ENCODE measurements at regions not wholly inside any gene's neighbourhood (a gene's known extent, or its start where the extent isn't known, plus 50 kb on each side); places are given as distances from the start of the nearest gene placed in this dataset.

GRCh38 chr6:163708466-163708865, 293.9 kb downstream of the QKI start:
- Histone ChIP-seq H3K27me3 (replicated peaks; ENCODE audit: control insufficient read depth, insufficient read depth, low read length) (no peaks in the 10 kb centered on the region), H3K4me3 (replicated peaks; ENCODE audit: low read depth, low read length) (no peak overlapping the region), H3K36me3 (ENCODE audit: control insufficient read depth, insufficient read depth, low read length) (no peaks in the 10 kb centered on the region)
- TF ChIP-seq, protein P1, sequence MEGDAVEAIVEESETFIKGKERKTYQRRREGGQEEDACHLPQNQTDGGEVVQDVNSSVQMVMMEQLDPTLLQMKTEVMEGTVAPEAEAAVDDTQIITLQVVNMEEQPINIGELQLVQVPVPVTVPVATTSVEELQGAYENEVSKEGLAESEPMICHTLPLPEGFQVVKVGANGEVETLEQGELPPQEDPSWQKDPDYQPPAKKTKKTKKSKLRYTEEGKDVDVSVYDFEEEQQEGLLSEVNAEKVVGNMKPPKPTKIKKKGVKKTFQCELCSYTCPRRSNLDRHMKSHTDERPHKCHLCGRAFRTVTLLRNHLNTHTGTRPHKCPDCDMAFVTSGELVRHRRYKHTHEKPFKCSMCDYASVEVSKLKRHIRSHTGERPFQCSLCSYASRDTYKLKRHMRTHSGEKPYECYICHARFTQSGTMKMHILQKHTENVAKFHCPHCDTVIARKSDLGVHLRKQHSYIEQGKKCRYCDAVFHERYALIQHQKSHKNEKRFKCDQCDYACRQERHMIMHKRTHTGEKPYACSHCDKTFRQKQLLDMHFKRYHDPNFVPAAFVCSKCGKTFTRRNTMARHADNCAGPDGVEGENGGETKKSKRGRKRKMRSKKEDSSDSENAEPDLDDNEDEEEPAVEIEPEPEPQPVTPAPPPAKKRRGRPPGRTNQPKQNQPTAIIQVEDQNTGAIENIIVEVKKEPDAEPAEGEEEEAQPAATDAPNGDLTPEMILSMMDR (IDR thresholded peaks at IDR 0.05; ENCODE audit: insufficient read depth, low read length, poor library complexity, severe bottlenecking), result no peak
- peak; percentile 73 for DNase-seq (ENCODE audit: extremely low read depth, insufficient read length)

DNA sequence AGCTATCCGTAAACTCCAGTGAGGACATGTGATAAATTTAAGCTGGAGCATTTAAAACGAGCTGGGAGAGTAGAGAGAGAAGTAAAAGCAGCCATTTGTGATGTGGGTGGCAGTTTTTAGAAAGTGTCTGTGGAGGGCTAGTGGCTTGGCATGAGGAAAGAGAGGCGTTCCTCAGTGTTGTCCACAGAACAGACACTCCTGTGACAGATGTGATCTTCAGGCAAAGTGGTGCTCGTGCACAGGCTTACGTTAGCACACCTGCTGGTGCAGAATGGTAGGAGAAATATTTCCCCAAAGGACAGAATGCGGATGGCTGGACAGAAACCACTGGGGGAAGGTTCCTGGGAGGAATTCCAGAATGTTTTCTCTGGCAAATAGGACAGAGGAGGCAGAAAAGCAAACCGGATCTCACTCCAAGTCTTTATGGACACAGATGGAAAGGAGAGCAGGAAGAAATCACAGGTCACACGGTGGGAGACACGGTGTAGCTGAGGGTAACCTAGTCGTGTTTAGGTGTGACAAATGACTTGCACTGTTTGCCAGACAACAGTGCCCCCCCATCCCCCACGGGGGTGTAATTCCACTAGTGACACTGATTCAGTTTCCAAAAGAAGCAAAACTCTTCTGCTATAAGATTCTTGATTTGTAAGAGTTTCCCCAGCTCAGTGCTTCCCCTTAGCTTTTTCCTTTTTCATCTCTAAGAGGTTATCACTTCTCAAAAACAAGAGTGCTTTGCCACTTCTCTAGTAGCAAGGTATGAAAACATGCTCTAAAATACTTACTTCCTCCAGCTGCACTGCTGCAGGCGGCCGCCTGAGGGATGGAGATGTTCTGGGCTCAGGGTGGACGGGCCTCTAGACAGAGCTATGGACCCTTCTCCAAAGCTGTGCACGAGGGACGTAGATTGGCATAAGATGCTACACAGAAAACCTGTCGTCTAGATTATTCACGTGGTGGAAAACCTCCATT, 293.2 kb downstream of the QKI start:
- TF ChIP-seq, protein P1 (IDR thresholded peaks at IDR 0.05; ENCODE audit: insufficient read depth, low read length, poor library complexity, severe bottlenecking), result peak; percentile 40
- no peak overlapping the region for H3K4me3 ChIP-seq (replicated peaks; ENCODE audit: low read depth, low read length)
- DNase-seq (ENCODE audit: extremely low read depth, insufficient read length), result peak; percentile 53

GRCh38 chr6:163706500-163707087, 292.1 kb downstream of the QKI start:
- no peaks in the 10 kb centered on the region for H3K36me3 ChIP-seq (ENCODE audit: control insufficient read depth, insufficient read depth, low read length)
- TF ChIP-seq, protein P1 (IDR thresholded peaks at IDR 0.05; ENCODE audit: insufficient read depth, low read length, poor library complexity, severe bottlenecking), result no peak
- no peak for DNase-seq (ENCODE audit: extremely low read depth, insufficient read length)
- no peaks in the 10 kb centered on the region for H3K27me3 ChIP-seq (replicated peaks; ENCODE audit: control insufficient read depth, insufficient read depth, low read length)
- H3K4me3 ChIP-seq (replicated peaks; ENCODE audit: low read depth, low read length), result no peak overlapping the region

More for the DNA sequence above, 293.2 kb downstream of the QKI start:
- H3K27me3 ChIP-seq (replicated peaks; ENCODE audit: control insufficient read depth, insufficient read depth, low read length), result no peaks in the 10 kb centered on the region
- H3K36me3 ChIP-seq (ENCODE audit: control insufficient read depth, insufficient read depth, low read length), result no peaks in the 10 kb centered on the region

- Histone ChIP-seq H3K27me3 (replicated peaks; ENCODE audit: control insufficient read depth, insufficient read depth, low read length) (no peaks in the 10 kb centered on the region), H3K36me3 (ENCODE audit: control insufficient read depth, insufficient read depth, low read length) (no peaks in the 10 kb centered on the region), H3K4me3 (replicated peaks; ENCODE audit: low read depth, low read length) (no peak overlapping the region)
- DNase-seq (ENCODE audit: extremely low read depth, insufficient read length), result peak; percentile 62
- TF ChIP-seq, protein P1 (IDR thresholded peaks at IDR 0.05; ENCODE audit: insufficient read depth, low read length, poor library complexity, severe bottlenecking), result no peak
These were observed 291.4 kb downstream of the QKI start for GRCh38 chr6:163705923-163706322.

GRCh38 chr6:163702736-163703135, 288.2 kb downstream of the QKI start:
- H3K4me3 ChIP-seq (replicated peaks; ENCODE audit: low read depth, low read length), result no peak overlapping the region
- TF ChIP-seq, protein P1 (IDR thresholded peaks at IDR 0.05; ENCODE audit: insufficient read depth, low read length, poor library complexity, severe bottlenecking), result no peak
- no peaks in the 10 kb centered on the region for H3K36me3 ChIP-seq (ENCODE audit: control insufficient read depth, insufficient read depth, low read length)
- DNase-seq (ENCODE audit: extremely low read depth, insufficient read length), result no peak
- no peaks in the 10 kb centered on the region for H3K27me3 ChIP-seq (replicated peaks; ENCODE audit: control insufficient read depth, insufficient read depth, low read length)

Data from GM06990 (cell line).